Right lobe of liver (tissue), 4 donors: ENCODE measurements at regions not wholly inside any gene's neighbourhood (a gene's known extent, or its start where the extent isn't known, plus 50 kb on each side); places are given as distances from the start of the nearest gene placed in this dataset.

ENCODE experiments used
- POLR2A ChIP-seq: fragments of 450-650 bp; IDR thresholded peaks from one replicate; pipeline ENCODE4 v1.6.1; 2017; ENCODE audit warnings: antibody characterized with exemption, mild to moderate bottlenecking
- TF ChIP-seq, protein P1 (sequence below), 4 donors: fragments of 200-600 bp in 3 of 4; fragments of 450-650 bp in 1 of 4; IDR thresholded peaks; one replicate each; pipeline versions ENCODE4 v1.5.1 to v1.8.0; 2016 to 2022; ENCODE audit warnings: antibody characterized with exemption in 4 of 4, mild to moderate bottlenecking in 2 of 4
- donor health status: DM: no; HTN: no; CAD: no.
- donor health status: DM: no; HTN: no; CAD: no.
- donor health status: DM: no; HTN: yes; CAD: no.

DNA sequence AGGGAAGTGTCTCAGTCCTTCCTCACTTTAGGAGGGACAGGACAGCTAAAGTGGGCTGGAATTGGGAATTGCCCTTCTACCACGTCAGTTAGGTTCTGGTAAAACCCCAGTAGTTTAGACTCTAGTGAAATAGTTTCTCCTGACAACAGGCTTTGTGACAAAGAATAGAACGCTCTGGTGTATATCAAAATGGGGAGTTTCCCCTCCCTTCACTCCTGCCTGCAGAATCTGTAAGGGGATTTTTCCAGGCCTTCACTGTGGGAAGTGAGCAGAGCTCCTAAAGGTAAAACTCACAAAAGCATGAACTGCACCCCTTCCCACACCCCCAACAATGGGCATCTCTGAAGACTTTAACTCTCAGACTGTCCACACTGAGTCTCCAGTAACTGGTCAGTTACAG, 460.9 kb upstream of the LRRC4C start:
- TF ChIP-seq, protein P1, sequence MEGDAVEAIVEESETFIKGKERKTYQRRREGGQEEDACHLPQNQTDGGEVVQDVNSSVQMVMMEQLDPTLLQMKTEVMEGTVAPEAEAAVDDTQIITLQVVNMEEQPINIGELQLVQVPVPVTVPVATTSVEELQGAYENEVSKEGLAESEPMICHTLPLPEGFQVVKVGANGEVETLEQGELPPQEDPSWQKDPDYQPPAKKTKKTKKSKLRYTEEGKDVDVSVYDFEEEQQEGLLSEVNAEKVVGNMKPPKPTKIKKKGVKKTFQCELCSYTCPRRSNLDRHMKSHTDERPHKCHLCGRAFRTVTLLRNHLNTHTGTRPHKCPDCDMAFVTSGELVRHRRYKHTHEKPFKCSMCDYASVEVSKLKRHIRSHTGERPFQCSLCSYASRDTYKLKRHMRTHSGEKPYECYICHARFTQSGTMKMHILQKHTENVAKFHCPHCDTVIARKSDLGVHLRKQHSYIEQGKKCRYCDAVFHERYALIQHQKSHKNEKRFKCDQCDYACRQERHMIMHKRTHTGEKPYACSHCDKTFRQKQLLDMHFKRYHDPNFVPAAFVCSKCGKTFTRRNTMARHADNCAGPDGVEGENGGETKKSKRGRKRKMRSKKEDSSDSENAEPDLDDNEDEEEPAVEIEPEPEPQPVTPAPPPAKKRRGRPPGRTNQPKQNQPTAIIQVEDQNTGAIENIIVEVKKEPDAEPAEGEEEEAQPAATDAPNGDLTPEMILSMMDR (IDR thresholded peaks at IDR 0.05), result no peak
- TF ChIP-seq POLR2A, result no peak
